SKM-1 treated with dmso at 0.1 percent for 144 hours (cell line): ENCODE measurements at regions not wholly inside any gene's neighbourhood (a gene's known extent, or its start where the extent isn't known, plus 50 kb on each side); places are given as distances from the start of the nearest gene placed in this dataset.

ENCODE experiments used
- DNase-seq: peaks from one replicate; lab custom pipeline; 2025; ENCODE audit not compliant: unreplicated experiment; lab: John Stamatoyannopoulos, UW

DNA sequence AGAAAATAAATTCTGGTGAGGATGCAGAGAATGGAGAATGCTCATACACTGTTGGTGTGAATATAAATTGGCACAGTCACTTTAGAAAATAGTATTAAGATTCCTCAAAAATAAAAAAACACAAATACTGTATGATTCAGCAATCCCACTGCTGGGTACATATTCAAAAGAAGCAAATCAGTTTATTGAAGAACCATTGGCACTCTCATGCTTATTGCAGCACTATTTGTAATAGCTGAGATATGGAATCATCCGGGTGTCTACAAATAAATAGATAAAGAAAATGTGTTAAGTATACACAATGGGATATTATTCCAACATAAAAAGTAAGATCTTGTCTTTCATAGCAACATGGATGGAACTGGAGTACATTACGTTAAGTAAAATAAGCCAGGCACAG, 579.4 kb upstream of the SEL1L start:
- no peak for DNase-seq

GRCh38 chr14:82113710-82114109, 580.1 kb upstream of the SEL1L start:
- no peak for DNase-seq

DNA sequence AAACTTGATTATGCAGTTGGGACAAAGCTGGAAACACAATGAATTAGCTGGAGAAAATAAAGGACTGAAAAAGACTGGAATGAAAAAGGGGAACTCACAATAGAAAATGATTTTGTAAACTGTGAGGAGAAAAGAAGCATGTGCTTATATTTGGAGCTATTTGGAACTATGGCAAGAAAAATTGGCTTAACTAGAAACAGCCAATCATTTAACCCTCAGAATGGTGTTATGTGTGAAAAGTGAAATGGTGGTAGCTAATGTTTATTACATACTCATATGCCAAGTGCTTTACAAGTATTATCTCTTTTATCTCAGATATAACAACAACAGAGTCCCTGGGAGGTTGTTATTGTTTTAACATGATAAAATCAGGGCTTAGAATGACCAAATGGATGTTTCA, 583.1 kb upstream of the SEL1L start:
- DNase-seq = no peak

GRCh38 chr14:82122655-82123054, 589.0 kb upstream of the SEL1L start:
- no peak for DNase-seq

- DNase-seq = no peak
These were observed 590.9 kb upstream of the SEL1L start for GRCh38 chr14:82124511-82124910.

DNA sequence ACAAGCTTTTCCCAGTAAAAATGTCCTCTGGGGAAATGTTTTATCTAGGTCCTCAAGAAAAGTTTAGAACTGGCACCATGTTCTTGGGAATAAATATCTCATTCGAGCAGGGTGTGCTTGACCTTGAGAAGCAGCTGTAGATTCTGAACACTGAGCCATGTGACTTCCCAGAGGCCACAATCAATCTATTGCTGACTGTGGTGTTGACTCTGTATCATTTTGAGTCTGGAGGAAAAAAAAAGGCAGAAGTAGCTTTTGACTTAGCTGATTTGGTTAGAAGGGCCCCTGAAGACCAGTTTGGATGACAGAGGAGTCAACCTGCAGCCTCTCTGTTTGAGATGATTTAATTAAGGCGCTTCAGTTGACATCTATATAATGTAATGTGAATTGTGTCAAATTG, 592.4 kb upstream of the SEL1L start:
- DNase-seq = no peak

DNA sequence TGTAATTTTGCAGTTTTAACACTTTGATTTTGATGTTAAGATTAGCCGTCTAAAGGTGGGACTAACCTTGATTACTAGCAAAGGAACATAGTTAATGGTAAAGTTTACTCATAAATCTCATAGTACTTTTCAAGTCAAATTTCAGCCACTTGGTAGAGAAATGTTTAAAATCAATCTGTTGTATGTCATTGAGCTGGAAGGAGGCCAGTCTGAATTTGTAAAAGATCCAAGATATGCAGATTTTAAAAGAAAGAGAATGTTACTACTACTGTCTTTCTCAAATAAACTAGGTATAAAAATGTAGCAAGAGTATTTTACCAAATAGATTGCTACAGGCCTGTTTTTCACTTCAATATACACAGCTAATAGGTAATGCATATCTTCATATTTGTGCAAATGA, 600.8 kb upstream of the SEL1L start:
- no peak for DNase-seq

GRCh38 chr14:82138431-82138830, 604.8 kb upstream of the SEL1L start:
- no peak for DNase-seq

DNA sequence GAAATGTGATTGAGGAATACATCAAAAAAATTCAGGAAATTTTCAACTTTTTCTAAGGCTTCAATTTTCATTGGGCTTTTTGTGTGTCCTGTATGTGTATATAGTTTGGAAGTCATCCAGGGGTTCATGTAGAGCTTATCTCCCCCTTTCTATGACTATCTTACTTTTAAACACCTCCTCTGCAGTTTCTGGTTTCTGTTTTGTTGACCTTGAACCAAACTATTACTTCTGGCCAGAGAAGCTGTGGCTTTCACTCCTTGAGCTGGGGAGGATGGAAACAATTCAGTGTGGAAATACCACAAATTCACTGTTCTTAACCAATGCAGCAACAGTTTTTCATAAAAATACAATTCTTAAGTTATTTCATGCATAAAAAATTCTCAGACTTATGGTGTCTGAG, 613.2 kb upstream of the SEL1L start:
- DNase-seq = no peak

DNA sequence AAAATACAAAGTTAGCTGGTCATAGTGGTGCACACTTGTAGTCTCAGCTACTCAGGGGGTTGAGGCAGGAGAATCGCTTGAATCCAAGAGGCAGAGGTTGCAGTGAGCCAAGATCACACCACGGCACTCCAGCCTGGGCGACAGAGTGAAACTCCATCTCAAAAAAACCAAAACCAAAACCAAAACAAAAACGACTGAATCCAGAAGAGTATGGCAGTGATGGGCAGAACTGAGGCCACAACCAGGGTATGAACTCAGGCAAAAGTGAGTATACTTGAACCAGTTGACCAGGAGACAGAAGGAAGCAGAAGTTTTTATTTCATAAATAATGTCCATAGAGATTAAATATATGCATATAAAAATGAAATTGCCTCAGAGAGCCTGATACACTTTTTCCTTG, 620.0 kb upstream of the SEL1L start:
- DNase-seq = no peak

- no peak for DNase-seq
These were observed 626.0 kb upstream of the SEL1L start for GRCh38 chr14:82159624-82160023.

- no peak for DNase-seq
These were observed 646.5 kb upstream of the SEL1L start for GRCh38 chr14:82180139-82180538.

DNA sequence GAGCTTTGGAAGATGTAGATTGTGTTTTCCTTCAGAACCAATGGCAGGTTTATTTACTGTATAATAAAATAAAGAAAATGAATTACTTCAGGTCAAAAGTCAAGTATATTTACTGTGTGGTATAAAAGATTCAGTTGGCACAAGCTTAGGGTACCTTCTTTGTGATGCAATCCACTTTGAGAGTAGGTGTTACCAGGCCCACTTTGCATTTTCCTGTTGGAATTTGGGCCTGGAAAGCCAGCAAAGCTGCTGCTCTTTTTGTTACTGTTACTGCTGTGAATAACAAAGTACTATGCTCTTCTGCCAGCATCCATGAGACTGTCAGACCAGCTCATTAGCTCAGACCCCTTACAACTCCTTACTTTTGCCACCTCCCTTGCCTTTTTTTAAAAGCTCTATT, 649.0 kb upstream of the SEL1L start:
- DNase-seq = no peak

DNA sequence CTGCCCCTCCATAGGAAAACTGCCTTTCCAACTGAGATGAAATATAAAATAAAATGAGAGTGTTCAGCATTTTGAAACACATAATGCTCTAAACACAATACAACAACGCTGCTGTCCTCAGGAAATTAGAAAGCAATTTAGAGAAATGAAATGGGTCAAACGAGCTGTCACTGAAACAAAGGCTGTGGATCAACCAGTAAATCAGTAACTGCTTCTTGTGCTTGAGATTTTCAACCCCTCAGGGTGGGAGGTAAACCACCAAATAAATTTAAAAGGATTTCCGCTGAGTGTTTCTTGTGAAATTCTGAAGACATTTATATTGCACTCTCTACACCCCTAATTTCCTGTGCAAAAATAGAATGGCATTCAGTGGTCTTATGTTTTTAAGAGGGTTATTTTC, 657.1 kb upstream of the SEL1L start:
- DNase-seq = no peak

DNA sequence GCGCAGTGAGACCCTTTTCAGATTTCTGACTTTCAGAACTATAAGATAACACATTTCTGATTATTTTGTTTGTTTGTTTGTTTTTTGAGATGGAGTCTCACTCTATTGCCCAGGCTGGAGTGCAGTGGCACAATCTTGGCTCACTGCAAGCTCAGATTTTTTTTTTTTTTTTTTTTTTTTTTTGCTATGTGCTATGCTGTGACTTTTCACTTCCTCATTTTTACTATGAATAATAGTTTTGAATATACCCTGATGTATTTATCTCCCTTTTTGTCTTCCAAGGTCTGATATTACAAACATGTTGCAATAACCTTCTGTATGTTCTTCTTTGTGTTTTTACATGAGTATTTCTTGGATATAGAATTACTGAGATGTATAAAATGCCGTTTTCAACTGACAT, 658.7 kb upstream of the SEL1L start:
- no peak for DNase-seq

- no peak for DNase-seq
These were observed 689.6 kb upstream of the SEL1L start for GRCh38 chr14:82223276-82223675.

GRCh38 chr14:82224610-82225009, 691.0 kb upstream of the SEL1L start:
- DNase-seq = no peak

DNA sequence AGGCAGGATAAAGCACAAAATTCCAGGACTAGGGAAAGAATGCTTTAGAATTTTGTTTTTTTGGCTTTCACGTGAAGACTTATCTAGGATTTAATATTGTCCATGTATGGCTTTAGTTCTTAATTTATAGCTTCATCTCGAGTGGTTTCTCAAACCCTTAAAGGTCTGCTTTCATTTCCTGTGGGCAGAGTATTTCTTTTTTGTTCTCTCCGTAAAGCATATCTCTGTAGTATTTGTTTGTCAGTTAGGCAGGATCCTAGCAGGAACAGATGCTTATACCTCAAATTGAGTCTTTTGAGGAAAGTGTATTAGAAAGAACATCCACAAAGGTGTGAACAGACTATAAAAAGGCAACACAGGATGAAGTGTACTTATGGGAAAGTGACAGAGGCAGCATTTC, 697.1 kb upstream of the SEL1L start:
- no peak for DNase-seq

DNA sequence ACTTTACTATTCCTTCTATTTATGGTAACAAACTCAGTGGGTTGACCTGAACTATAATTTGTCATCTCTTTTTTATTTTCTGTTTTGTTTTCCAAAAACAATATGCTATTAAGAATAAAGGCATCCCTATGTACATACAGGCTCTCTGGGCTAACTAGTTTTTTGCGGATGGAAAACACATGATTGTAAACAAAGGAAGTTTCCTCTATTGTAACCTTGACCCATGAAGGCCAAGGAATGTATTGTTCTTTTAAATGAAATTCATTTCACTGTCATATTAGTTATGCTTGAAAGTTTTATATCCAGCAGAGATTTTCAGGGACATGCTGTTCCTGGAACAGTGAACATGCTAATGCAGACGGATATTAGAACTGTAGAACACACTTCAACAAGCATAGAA, 705.0 kb upstream of the SEL1L start:
- DNase-seq = no peak

DNA sequence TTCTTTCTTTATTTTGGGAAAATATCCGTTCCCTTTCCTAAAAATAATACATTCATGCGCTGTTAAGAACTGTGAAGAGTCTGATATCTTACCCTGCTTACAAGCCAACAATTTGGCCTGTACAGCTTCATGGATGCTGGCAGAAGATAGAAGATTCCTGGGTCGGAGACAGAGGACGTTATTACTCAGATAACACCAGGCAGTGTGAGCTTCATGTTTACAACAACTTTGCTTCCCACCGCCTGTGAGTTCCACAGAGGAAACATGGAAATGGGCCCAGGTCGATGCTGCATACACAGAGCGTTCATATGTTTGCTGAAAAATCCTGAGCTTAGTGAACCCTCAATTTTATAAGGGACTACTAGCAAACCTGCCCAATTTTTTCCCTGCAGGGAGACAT, 705.6 kb upstream of the SEL1L start:
- no peak for DNase-seq

DNA sequence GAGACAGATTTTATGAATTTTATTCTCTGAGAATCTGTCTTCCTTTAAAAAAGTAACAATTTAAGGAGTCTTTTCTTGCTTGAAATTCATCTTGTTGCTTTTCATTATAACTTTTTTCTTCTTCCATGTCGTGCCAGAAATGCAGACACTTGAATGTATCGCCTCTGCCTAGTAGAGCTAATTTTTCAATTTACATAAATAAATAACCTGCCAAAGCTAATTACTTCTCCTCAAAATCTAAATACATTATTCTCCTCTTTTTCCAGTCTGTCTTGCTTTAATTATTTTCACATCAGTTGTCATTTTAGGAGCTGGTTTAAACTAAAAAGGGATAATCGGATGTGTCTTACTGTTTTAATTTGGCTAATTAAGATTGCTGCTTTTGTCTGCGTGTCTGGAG, 711.1 kb upstream of the SEL1L start:
- no peak for DNase-seq

GRCh38 chr14:82251494-82251893, 717.8 kb upstream of the SEL1L start:
- no peak for DNase-seq

GRCh38 chr14:82270286-82270685, 736.6 kb upstream of the SEL1L start:
- no peak for DNase-seq

GRCh38 chr14:82298811-82299210, 765.2 kb upstream of the SEL1L start:
- DNase-seq = no peak
